ENCODE measurements at regions not wholly inside any gene's neighbourhood (a gene's known extent, or its start where the extent isn't known, plus 50 kb on each side); places are given as distances from the start of the nearest gene placed in this dataset.

- no peaks in the 10 kb centered on the region for H3K27me3 ChIP-seq (ENCODE audit: control insufficient read depth in 2 of 2, insufficient read depth in 2 of 2, low read length in 2 of 2)
- Mint-ChIP-seq H3K36me3 (peaks cover 0 to 3% (median 0%) of the 10 kb centered on the region in 5 donors), H3K27me3 (peaks cover 0 to 4% (median 0%) of the 10 kb centered on the region in 5 donors), H3K27ac (no peak overlapping the region), H3K9me3 (peaks cover 0 to 2% (median 0%) of the 10 kb centered on the region in 11 donors), H3K4me3 (no peak overlapping the region), H3K4me1 (peaks cover 0 to 4% (median 0%) of the 10 kb centered on the region in 7 donors)
- intact Hi-C loops (cut with micrococcal nuclease): no loop called here
- no peaks in the 10 kb centered on the region for H3K36me3 ChIP-seq (ENCODE audit: control insufficient read depth in 2 of 3, insufficient read depth in 3 of 3, low read length in 3 of 3)
- peaks cover 0 to 3% (median 0%) of the 10 kb centered on the region in 3 experiments for H3K9me3 ChIP-seq (ENCODE audit: control insufficient read depth in 2 of 3, low read length in 3 of 3)
- ATAC-seq: no peak
- no peak overlapping the region for H3K4me3 ChIP-seq (ENCODE audit: low read length)
- H3K27ac ChIP-seq (ENCODE audit: low read depth, low read length): no peak overlapping the region
- POLR2A ChIA-PET: no interaction called here
- no peak for DNase-seq
- H3K4me1 ChIP-seq (ENCODE audit: control insufficient read depth in 2 of 2, insufficient read depth in 2 of 2, low read length in 2 of 2): no peaks in the 10 kb centered on the region
- CTCF ChIA-PET: no interaction called here
Measured at GRCh38 chr5:143880178-143880577, 68.2 kb downstream of the HMHB1 start.

- DNase-seq: no peak
- H3K36me3 ChIP-seq (ENCODE audit: control insufficient read depth in 2 of 3, insufficient read depth in 3 of 3, low read length in 3 of 3): no peaks in the 10 kb centered on the region
- H3K4me3 Mint-ChIP-seq: no peak overlapping the region
- peaks cover 0 to 3% (median 0%) of the 10 kb centered on the region in 3 experiments for H3K9me3 ChIP-seq (ENCODE audit: control insufficient read depth in 2 of 3, low read length in 3 of 3)
- H3K4me1 ChIP-seq (ENCODE audit: control insufficient read depth in 2 of 2, insufficient read depth in 2 of 2, low read length in 2 of 2): no peaks in the 10 kb centered on the region
- intact Hi-C loops (cut with micrococcal nuclease): no loop called here
- H3K4me3 ChIP-seq (ENCODE audit: low read length): no peak overlapping the region
- no peak overlapping the region for H3K27ac Mint-ChIP-seq
- peaks cover 0 to 3% (median 0%) of the 10 kb centered on the region in 5 donors for H3K36me3 Mint-ChIP-seq
- CTCF ChIA-PET: no interaction called here
- H3K9me3 Mint-ChIP-seq: peaks cover 0 to 2% (median 0%) of the 10 kb centered on the region in 11 donors
- H3K27ac ChIP-seq (ENCODE audit: low read depth, low read length): no peak overlapping the region
- peaks cover 0 to 7% (median 4%) of the 10 kb centered on the region in 5 donors for H3K27me3 Mint-ChIP-seq
- no peaks in the 10 kb centered on the region for H3K27me3 ChIP-seq (ENCODE audit: control insufficient read depth in 2 of 2, insufficient read depth in 2 of 2, low read length in 2 of 2)
- peaks cover 0 to 4% (median 0%) of the 10 kb centered on the region in 7 donors for H3K4me1 Mint-ChIP-seq
- POLR2A ChIA-PET: no interaction called here
- no peak for ATAC-seq
Measured at GRCh38 chr5:143882520-143882919, 70.6 kb downstream of the HMHB1 start.

- ATAC-seq: no peak
- Histone ChIP-seq H3K4me3 (ENCODE audit: low read length) (no peak overlapping the region), H3K27ac (ENCODE audit: low read depth, low read length) (no peak overlapping the region), H3K36me3 (ENCODE audit: control insufficient read depth in 2 of 3, insufficient read depth in 3 of 3, low read length in 3 of 3) (no peaks in the 10 kb centered on the region), H3K9me3 (ENCODE audit: control insufficient read depth in 2 of 3, low read length in 3 of 3) (no peaks in the 10 kb centered on the region), H3K4me1 (ENCODE audit: control insufficient read depth in 2 of 2, insufficient read depth in 2 of 2, low read length in 2 of 2) (no peaks in the 10 kb centered on the region), H3K27me3 (ENCODE audit: control insufficient read depth in 2 of 2, insufficient read depth in 2 of 2, low read length in 2 of 2) (no peaks in the 10 kb centered on the region)
- intact Hi-C loops (cut with micrococcal nuclease): no loop called here
- Mint-ChIP-seq H3K4me3 (no peak overlapping the region), H3K27ac (no peak overlapping the region), H3K36me3 (peaks cover 0 to 3% (median 0%) of the 10 kb centered on the region in 5 donors), H3K27me3 (peaks cover 0 to 10% (median 0%) of the 10 kb centered on the region in 5 donors), H3K9me3 (peaks cover 0 to 2% (median 0%) of the 10 kb centered on the region in 11 donors), H3K4me1 (peaks cover 0 to 4% (median 0%) of the 10 kb centered on the region in 7 donors)
- ChIA-PET POLR2A (no interaction called here), CTCF (no interaction called here)
- no peak for DNase-seq
Measured at GRCh38 chr5:143886096-143886495, 74.1 kb downstream of the HMHB1 start.

- ATAC-seq (no peak), DNase-seq (no peak)
- ChIA-PET CTCF (no interaction called here), POLR2A (no interaction called here)
- H3K27ac Mint-ChIP-seq: no peak overlapping the region
- peaks cover 0 to 4% (median 0%) of the 10 kb centered on the region in 7 donors for H3K4me1 Mint-ChIP-seq
- no peak overlapping the region for H3K4me3 Mint-ChIP-seq
- H3K27ac ChIP-seq (ENCODE audit: low read depth, low read length): no peak overlapping the region
- H3K9me3 Mint-ChIP-seq: peaks cover 0 to 2% (median 0%) of the 10 kb centered on the region in 11 donors
- no peak overlapping the region for H3K4me3 ChIP-seq (ENCODE audit: low read length)
- peaks cover 0 to 12% (median 3%) of the 10 kb centered on the region in 5 donors for H3K27me3 Mint-ChIP-seq
- intact Hi-C loops (cut with micrococcal nuclease): no loop called here
- H3K36me3 Mint-ChIP-seq: peaks cover 0 to 3% (median 0%) of the 10 kb centered on the region in 5 donors
- no peaks in the 10 kb centered on the region for H3K4me1 ChIP-seq (ENCODE audit: control insufficient read depth in 2 of 2, insufficient read depth in 2 of 2, low read length in 2 of 2)
- H3K27me3 ChIP-seq (ENCODE audit: control insufficient read depth in 2 of 2, insufficient read depth in 2 of 2, low read length in 2 of 2): no peaks in the 10 kb centered on the region
- no peaks in the 10 kb centered on the region for H3K36me3 ChIP-seq (ENCODE audit: control insufficient read depth in 2 of 3, insufficient read depth in 3 of 3, low read length in 3 of 3)
- no peaks in the 10 kb centered on the region for H3K9me3 ChIP-seq (ENCODE audit: control insufficient read depth in 2 of 3, low read length in 3 of 3)
Measured at GRCh38 chr5:143886651-143887638, 75.0 kb downstream of the HMHB1 start.

- peaks cover 0 to 4% (median 0%) of the 10 kb centered on the region in 7 donors for H3K4me1 Mint-ChIP-seq
- peaks cover 0 to 2% (median 0%) of the 10 kb centered on the region in 11 donors for H3K9me3 Mint-ChIP-seq
- H3K27me3 ChIP-seq (ENCODE audit: control insufficient read depth in 2 of 2, insufficient read depth in 2 of 2, low read length in 2 of 2): no peaks in the 10 kb centered on the region
- ATAC-seq (no peak), DNase-seq (no peak)
- ChIA-PET POLR2A (no interaction called here), CTCF (no interaction called here)
- no peaks in the 10 kb centered on the region for H3K9me3 ChIP-seq (ENCODE audit: control insufficient read depth in 2 of 3, low read length in 3 of 3)
- no peak overlapping the region for H3K4me3 Mint-ChIP-seq
- no peak overlapping the region for H3K27ac Mint-ChIP-seq
- H3K4me3 ChIP-seq (ENCODE audit: low read length): no peak overlapping the region
- intact Hi-C loops (cut with micrococcal nuclease): no loop called here
- peaks cover 0 to 3% (median 0%) of the 10 kb centered on the region in 5 donors for H3K36me3 Mint-ChIP-seq
- H3K27ac ChIP-seq (ENCODE audit: low read depth, low read length): no peak overlapping the region
- H3K27me3 Mint-ChIP-seq: peaks cover 0 to 15% (median 3%) of the 10 kb centered on the region in 5 donors
- H3K36me3 ChIP-seq (ENCODE audit: control insufficient read depth in 2 of 3, insufficient read depth in 3 of 3, low read length in 3 of 3): no peaks in the 10 kb centered on the region
- no peaks in the 10 kb centered on the region for H3K4me1 ChIP-seq (ENCODE audit: control insufficient read depth in 2 of 2, insufficient read depth in 2 of 2, low read length in 2 of 2)
Measured at GRCh38 chr5:143887903-143888665, 76.1 kb downstream of the HMHB1 start.

- POLR2A ChIA-PET: no interaction called here
- H3K27me3 ChIP-seq (ENCODE audit: control insufficient read depth in 2 of 2, insufficient read depth in 2 of 2, low read length in 2 of 2): no peaks in the 10 kb centered on the region
- peaks cover 0 to 15% (median 3%) of the 10 kb centered on the region in 5 donors for H3K27me3 Mint-ChIP-seq
Measured at GRCh38 chr5:143888912-143889311, 77.0 kb downstream of the HMHB1 start.

More at GRCh38 chr5:143888912-143889311, 77.0 kb downstream of the HMHB1 start:
- H3K27ac ChIP-seq (ENCODE audit: low read depth, low read length): no peak overlapping the region
- intact Hi-C loops (cut with micrococcal nuclease): no loop called here
- Mint-ChIP-seq H3K36me3 (no peaks in the 10 kb centered on the region), H3K9me3 (no peaks in the 10 kb centered on the region), H3K4me3 (no peak overlapping the region), H3K4me1 (peaks cover 0 to 4% (median 0%) of the 10 kb centered on the region in 7 donors), H3K27ac (peak overlapping the region in 1 of 9 donors; percentile 71)
- H3K4me3 ChIP-seq (ENCODE audit: low read length): no peak overlapping the region
- CTCF ChIA-PET: no interaction called here
- H3K9me3 ChIP-seq (ENCODE audit: control insufficient read depth in 2 of 3, low read length in 3 of 3): no peaks in the 10 kb centered on the region
- ATAC-seq (no peak), DNase-seq (no peak)
- no peaks in the 10 kb centered on the region for H3K36me3 ChIP-seq (ENCODE audit: control insufficient read depth in 2 of 3, insufficient read depth in 3 of 3, low read length in 3 of 3)
- no peaks in the 10 kb centered on the region for H3K4me1 ChIP-seq (ENCODE audit: control insufficient read depth in 2 of 2, insufficient read depth in 2 of 2, low read length in 2 of 2)

Data from naive thymus-derived CD4-positive, alpha-beta T cell (primary cell).